Urinary bladder (tissue), 3 donors: ENCODE measurements at regions not wholly inside any gene's neighbourhood (a gene's known extent, or its start where the extent isn't known, plus 50 kb on each side); places are given as distances from the start of the nearest gene placed in this dataset.

Experiments used
- DNase-seq: peaks from one replicate; pipeline ENCODE4 v3.0.0-alpha.2; 2015; ENCODE audit errors: extremely low spot score
- H3K27ac ChIP-seq: one replicate; pipeline ENCODE4 v1.5.1; 2013; ENCODE audit warnings: low read depth, mild to moderate bottlenecking, moderate library complexity
- H3K36me3 ChIP-seq: one replicate; pipeline ENCODE4 v1.6.1; 2013; ENCODE audit warnings: mild to moderate bottlenecking, moderate library complexity; ENCODE audit not compliant: insufficient read depth
- H3K4me1 ChIP-seq: one replicate; pipeline ENCODE4 v1.6.1; 2013; ENCODE audit warnings: mild to moderate bottlenecking, moderate library complexity; ENCODE audit not compliant: insufficient read depth
- H3K4me3 ChIP-seq: one replicate; pipeline ENCODE4 v1.5.1; 2013; ENCODE audit warnings: low read depth, low read length
- WGBS: extraction: QIAGEN DNeasy Blood & Tissue Kit; methylation state at CpG from one replicate; pipeline ENCODE4 v1.1.7; 2013; 5-methylcytosine and 5-hydroxymethylcytosine counted together
- donor health status: healthy with polysubstance abuse.
- donor health status: healthy.

- H3K4me3 ChIP-seq, result no peak overlapping the region
- H3K36me3 ChIP-seq, result no peaks in the 10 kb centered on the region
- no peak for DNase-seq
- WGBS, result 54% methylated on average over 13 of the region's 13 CpGs
- H3K4me1 ChIP-seq, result no peaks in the 10 kb centered on the region
- H3K27ac ChIP-seq, result no peak overlapping the region
Measured at GRCh38 chr17:72515291-72516065, 394.7 kb downstream of the SOX9 start.

- no peaks in the 10 kb centered on the region for H3K4me1 ChIP-seq
- DNase-seq, result no peak
- no peak overlapping the region for H3K4me3 ChIP-seq
- H3K36me3 ChIP-seq, result no peaks in the 10 kb centered on the region
- no peak overlapping the region for H3K27ac ChIP-seq
- 81% methylated on average over 15 of the region's 15 CpGs for WGBS
Measured at GRCh38 chr17:72516772-72517399, 396.1 kb downstream of the SOX9 start.

- H3K36me3 ChIP-seq, result no peaks in the 10 kb centered on the region
- H3K4me1 ChIP-seq, result no peaks in the 10 kb centered on the region
- no peak for DNase-seq
- 71% methylated on average over 7 of the region's 7 CpGs for WGBS
- no peak overlapping the region for H3K4me3 ChIP-seq
- H3K27ac ChIP-seq, result no peak overlapping the region
Measured at GRCh38 chr17:72517413-72518158, 396.8 kb downstream of the SOX9 start.

- no peaks in the 10 kb centered on the region for H3K4me1 ChIP-seq
- no peak overlapping the region for H3K27ac ChIP-seq
- H3K4me3 ChIP-seq, result no peak overlapping the region
- WGBS, result 80% methylated on average over 9 of the region's 9 CpGs
- DNase-seq, result no peak
- no peaks in the 10 kb centered on the region for H3K36me3 ChIP-seq
Measured at GRCh38 chr17:72518159-72518732, 397.4 kb downstream of the SOX9 start.

GRCh38 chr17:72518753-72519597, 398.2 kb downstream of the SOX9 start:
- H3K4me3 ChIP-seq, result no peak overlapping the region
- H3K4me1 ChIP-seq, result no peaks in the 10 kb centered on the region
- 57% methylated on average over 25 of the region's 25 CpGs for whole genome bisulfite sequencing
- DNase-seq, result no peak
- no peak overlapping the region for H3K27ac ChIP-seq
- no peaks in the 10 kb centered on the region for H3K36me3 ChIP-seq

- no peak for DNase-seq
- no peak overlapping the region for H3K4me3 ChIP-seq
- no peaks in the 10 kb centered on the region for H3K4me1 ChIP-seq
- H3K36me3 ChIP-seq, result no peaks in the 10 kb centered on the region
- H3K27ac ChIP-seq, result no peak overlapping the region
- WGBS, result 83% methylated on average over 6 of the region's 6 CpGs
Measured at GRCh38 chr17:72519598-72519936, 398.7 kb downstream of the SOX9 start.

GRCh38 chr17:72520665-72521303, 400.0 kb downstream of the SOX9 start:
- Histone ChIP-seq H3K4me1 (no peaks in the 10 kb centered on the region), H3K27ac (no peak overlapping the region), H3K36me3 (no peaks in the 10 kb centered on the region), H3K4me3 (no peak overlapping the region)
- WGBS, result 93% methylated on average over 7 of the region's 7 CpGs
- DNase-seq, result no peak

- Histone ChIP-seq H3K36me3 (no peaks in the 10 kb centered on the region), H3K4me3 (no peak overlapping the region), H3K4me1 (no peaks in the 10 kb centered on the region), H3K27ac (no peak overlapping the region)
- WGBS, result 45% methylated on average over 5 of the region's 5 CpGs
- no peak for DNase-seq
Measured at GRCh38 chr17:72523491-72523890, 402.7 kb downstream of the SOX9 start.

- H3K36me3 ChIP-seq, result no peaks in the 10 kb centered on the region
- H3K4me3 ChIP-seq, result no peak overlapping the region
- WGBS, result 29% methylated on average over 5 of the region's 5 CpGs
- H3K4me1 ChIP-seq, result no peaks in the 10 kb centered on the region
- H3K27ac ChIP-seq, result no peak overlapping the region
- no peak for DNase-seq
Measured at GRCh38 chr17:72525225-72526015, 404.6 kb downstream of the SOX9 start.

GRCh38 chr17:72526769-72527168, 405.9 kb downstream of the SOX9 start:
- no peaks in the 10 kb centered on the region for H3K4me1 ChIP-seq
- no peak overlapping the region for H3K4me3 ChIP-seq
- 90% methylated on average over 8 of the region's 8 CpGs for WGBS
- H3K36me3 ChIP-seq, result no peaks in the 10 kb centered on the region
- H3K27ac ChIP-seq, result no peak overlapping the region
- DNase-seq, result no peak

- Histone ChIP-seq H3K4me1 (no peaks in the 10 kb centered on the region), H3K4me3 (no peak overlapping the region), H3K27ac (no peak overlapping the region), H3K36me3 (no peaks in the 10 kb centered on the region)
- WGBS, result 92% methylated on average over 9 of the region's 9 CpGs
- DNase-seq, result no peak
Measured at GRCh38 chr17:72527789-72528188, 407.0 kb downstream of the SOX9 start.

GRCh38 chr17:72528683-72529082, 407.9 kb downstream of the SOX9 start:
- H3K36me3 ChIP-seq, result no peaks in the 10 kb centered on the region
- H3K4me3 ChIP-seq, result no peak overlapping the region
- H3K4me1 ChIP-seq, result no peaks in the 10 kb centered on the region
- 95% methylated on average over 2 of the region's 2 CpGs for WGBS
- no peak overlapping the region for H3K27ac ChIP-seq
- DNase-seq, result no peak
